Nephron progenitor cell (in vitro differentiated cells): ENCODE measurements at regions not wholly inside any gene's neighbourhood (a gene's known extent, or its start where the extent isn't known, plus 50 kb on each side); places are given as distances from the start of the nearest gene placed in this dataset.

Source experiments
- DNase-seq: peaks from one replicate; pipeline ENCODE4 v3.0.0; 2021
- H3K27ac Mint-ChIP-seq: 2 replicates; pipeline ENCODE4 v1.8.0; 2021; ENCODE audit warnings: mild to moderate bottlenecking, moderate library complexity, mixed read lengths
- H3K27me3 Mint-ChIP-seq: 2 replicates; pipeline ENCODE4 v1.8.0; 2021; ENCODE audit warnings: mild to moderate bottlenecking, low read depth, mixed read lengths; ENCODE audit not compliant: poor library complexity
- H3K36me3 Mint-ChIP-seq: 2 replicates; pipeline ENCODE4 v1.8.0; 2021; ENCODE audit warnings: low read depth, mixed read lengths
- H3K4me1 Mint-ChIP-seq: 2 replicates; pipeline ENCODE4 v1.8.0; 2021; ENCODE audit warnings: mixed read lengths
- H3K4me3 Mint-ChIP-seq: 2 replicates; pipeline ENCODE4 v1.8.0; 2021; ENCODE audit warnings: mild to moderate bottlenecking, moderate library complexity, mixed read lengths
- H3K9me3 Mint-ChIP-seq: 2 replicates; pipeline ENCODE4 v1.8.0; 2021; ENCODE audit warnings: mild to moderate bottlenecking, moderate library complexity, mixed read lengths
- CTCF ChIP-seq: fragments of 200-600 bp; sonication (generic); IDR thresholded peaks from 2 replicates; pipeline ENCODE4 v1.5.0; 2021; ENCODE audit warnings: antibody characterized with exemption

GRCh38 chr6:141532211-141532610 lies 600.5 kb upstream of the GJE1 start:
- DNase-seq: no peak

GRCh38 chr6:141531040-141531439 lies 601.7 kb upstream of the GJE1 start:
- H3K36me3 Mint-ChIP-seq: no peaks in the 10 kb centered on the region
- DNase-seq: no peak
- no peaks in the 10 kb centered on the region for H3K4me1 Mint-ChIP-seq
- no peaks in the 10 kb centered on the region for H3K9me3 Mint-ChIP-seq
- no peak overlapping the region for H3K27ac Mint-ChIP-seq
- TF ChIP-seq CTCF: no peak
- no peak overlapping the region for H3K4me3 Mint-ChIP-seq
- H3K27me3 Mint-ChIP-seq: no peaks in the 10 kb centered on the region

More at GRCh38 chr6:141532211-141532610, 600.5 kb upstream of the GJE1 start:
- H3K9me3 Mint-ChIP-seq: no peaks in the 10 kb centered on the region
- no peak overlapping the region for H3K27ac Mint-ChIP-seq
- H3K27me3 Mint-ChIP-seq: no peaks in the 10 kb centered on the region
- H3K36me3 Mint-ChIP-seq: no peaks in the 10 kb centered on the region
- no peak for TF ChIP-seq CTCF
- no peak overlapping the region for H3K4me3 Mint-ChIP-seq
- H3K4me1 Mint-ChIP-seq: no peaks in the 10 kb centered on the region

- Mint-ChIP-seq H3K36me3 (no peaks in the 10 kb centered on the region), H3K4me3 (no peak overlapping the region), H3K9me3 (no peaks in the 10 kb centered on the region), H3K27ac (no peak overlapping the region), H3K4me1 (no peaks in the 10 kb centered on the region), H3K27me3 (no peaks in the 10 kb centered on the region)
- TF ChIP-seq CTCF: no peak
- DNase-seq: no peak
Measured at GRCh38 chr6:141528596-141528995, 604.1 kb upstream of the GJE1 start.

- Mint-ChIP-seq H3K27ac (no peak overlapping the region), H3K36me3 (no peaks in the 10 kb centered on the region), H3K27me3 (no peaks in the 10 kb centered on the region), H3K9me3 (no peaks in the 10 kb centered on the region), H3K4me3 (no peak overlapping the region), H3K4me1 (no peaks in the 10 kb centered on the region)
- DNase-seq: no peak
- no peak for TF ChIP-seq CTCF
Measured at GRCh38 chr6:141526985-141527384, 605.7 kb upstream of the GJE1 start.

- Mint-ChIP-seq H3K27me3 (no peaks in the 10 kb centered on the region), H3K4me3 (no peak overlapping the region), H3K9me3 (no peaks in the 10 kb centered on the region), H3K4me1 (no peaks in the 10 kb centered on the region), H3K27ac (no peak overlapping the region), H3K36me3 (no peaks in the 10 kb centered on the region)
- no peak for TF ChIP-seq CTCF
- no peak for DNase-seq
Measured at GRCh38 chr6:141521440-141521839, 611.3 kb upstream of the GJE1 start.

- no peak for TF ChIP-seq CTCF
- Mint-ChIP-seq H3K9me3 (no peaks in the 10 kb centered on the region), H3K4me1 (no peaks in the 10 kb centered on the region), H3K27ac (no peak overlapping the region), H3K36me3 (no peaks in the 10 kb centered on the region), H3K4me3 (no peak overlapping the region), H3K27me3 (no peaks in the 10 kb centered on the region)
- DNase-seq: no peak
Measured at GRCh38 chr6:141513830-141514229, 618.9 kb upstream of the GJE1 start.
